HG02623 (cell line): ENCODE measurements at regions not wholly inside any gene's neighbourhood (a gene's known extent, or its start where the extent isn't known, plus 50 kb on each side); places are given as distances from the start of the nearest gene placed in this dataset.
A peak's percentile ranks its signal among the peaks of the same experiment; 100 is the strongest.

Source experiments
- ATAC-seq: cut with Tn5 transposase; IDR thresholded peaks from one replicate; pipeline ENCODE4 v1.9.1; 2021; ENCODE audit warnings: moderate library complexity; ENCODE audit not compliant: unreplicated experiment

GRCh38 chr12:92208613-92209121 is 63.0 kb upstream of the BTG1 start:
- peak; percentile 62 for ATAC-seq

GRCh38 chr12:92206596-92206995 is 61.0 kb upstream of the BTG1 start:
- no peak for ATAC-seq

- ATAC-seq = no peak
Observed at GRCh38 chr12:92206011-92206410, 60.4 kb upstream of the BTG1 start.

- ATAC-seq = no peak
Observed at GRCh38 chr12:92199819-92200576, 54.4 kb upstream of the BTG1 start.

GRCh38 chr12:92197815-92198214 is 52.2 kb upstream of the BTG1 start:
- no peak for ATAC-seq

- no peak for ATAC-seq
Observed at GRCh38 chr12:92196368-92196767, 50.7 kb upstream of the BTG1 start.
